ENCODE measurements at regions not wholly inside any gene's neighbourhood (a gene's known extent, or its start where the extent isn't known, plus 50 kb on each side); places are given as distances from the start of the nearest gene placed in this dataset.

DNA sequence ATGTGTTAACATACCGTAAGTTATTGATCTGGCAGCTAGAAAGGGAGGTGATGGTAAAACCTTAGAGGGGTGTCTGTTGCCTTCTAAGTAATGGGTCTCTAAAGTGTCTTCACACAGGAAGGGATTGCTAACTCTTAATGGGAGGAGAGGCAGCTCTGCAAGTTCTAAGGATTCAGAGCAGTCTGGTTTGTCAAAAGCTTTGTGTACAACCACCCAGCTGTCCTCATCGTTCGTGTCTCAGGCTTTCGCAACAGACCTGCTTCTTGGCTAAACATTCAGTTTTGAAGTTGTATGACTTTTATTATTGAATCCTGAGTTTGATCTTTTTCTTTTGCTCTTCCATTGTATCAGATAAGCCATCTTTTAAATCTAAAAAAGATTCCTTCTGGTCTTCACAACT is 404.9 kb downstream of the SQOR start:
- Histone ChIP-seq H3K4me1 (no peaks in the 10 kb centered on the region), H3K27me3 (no peaks in the 10 kb centered on the region), H3K4me3 (no peak overlapping the region), H3K9me3 (no peaks in the 10 kb centered on the region), H3K27ac (no peak overlapping the region), H3K36me3 (no peaks in the 10 kb centered on the region)
- TF ChIP-seq, protein P1, sequence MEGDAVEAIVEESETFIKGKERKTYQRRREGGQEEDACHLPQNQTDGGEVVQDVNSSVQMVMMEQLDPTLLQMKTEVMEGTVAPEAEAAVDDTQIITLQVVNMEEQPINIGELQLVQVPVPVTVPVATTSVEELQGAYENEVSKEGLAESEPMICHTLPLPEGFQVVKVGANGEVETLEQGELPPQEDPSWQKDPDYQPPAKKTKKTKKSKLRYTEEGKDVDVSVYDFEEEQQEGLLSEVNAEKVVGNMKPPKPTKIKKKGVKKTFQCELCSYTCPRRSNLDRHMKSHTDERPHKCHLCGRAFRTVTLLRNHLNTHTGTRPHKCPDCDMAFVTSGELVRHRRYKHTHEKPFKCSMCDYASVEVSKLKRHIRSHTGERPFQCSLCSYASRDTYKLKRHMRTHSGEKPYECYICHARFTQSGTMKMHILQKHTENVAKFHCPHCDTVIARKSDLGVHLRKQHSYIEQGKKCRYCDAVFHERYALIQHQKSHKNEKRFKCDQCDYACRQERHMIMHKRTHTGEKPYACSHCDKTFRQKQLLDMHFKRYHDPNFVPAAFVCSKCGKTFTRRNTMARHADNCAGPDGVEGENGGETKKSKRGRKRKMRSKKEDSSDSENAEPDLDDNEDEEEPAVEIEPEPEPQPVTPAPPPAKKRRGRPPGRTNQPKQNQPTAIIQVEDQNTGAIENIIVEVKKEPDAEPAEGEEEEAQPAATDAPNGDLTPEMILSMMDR (IDR thresholded peaks at IDR 0.05): no peak
- intact Hi-C loops (cut with DNase I): no loop called here
- DNase-seq (ENCODE audit: low spot score in 2 of 2): no peak

DNA sequence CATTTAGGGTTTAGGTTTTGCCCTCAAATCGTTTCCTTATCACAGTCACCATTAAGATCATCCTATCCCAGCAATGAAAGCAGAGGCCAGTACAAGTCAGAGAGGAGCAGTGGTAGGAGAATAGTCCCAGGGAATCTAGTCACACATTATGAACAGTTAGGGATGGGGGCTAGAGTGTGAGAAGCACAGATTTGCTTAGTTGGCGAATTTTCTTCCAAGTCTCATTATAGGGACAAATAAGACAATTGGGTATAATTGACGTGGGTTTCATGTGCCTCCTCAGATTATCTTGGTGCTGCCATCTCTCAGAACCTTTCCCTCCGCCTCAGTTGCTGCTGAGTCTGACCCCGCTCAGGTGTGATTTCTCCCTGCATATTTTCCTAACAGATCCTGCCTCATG is 407.1 kb downstream of the SQOR start:
- Histone ChIP-seq H3K4me3 (no peak overlapping the region), H3K4me1 (no peaks in the 10 kb centered on the region), H3K36me3 (no peaks in the 10 kb centered on the region), H3K9me3 (no peaks in the 10 kb centered on the region), H3K27ac (no peak overlapping the region), H3K27me3 (no peaks in the 10 kb centered on the region)
- TF ChIP-seq, protein P1 (IDR thresholded peaks at IDR 0.05): no peak
- no peak for DNase-seq (ENCODE audit: low spot score in 2 of 2)
- intact Hi-C loops (cut with DNase I): no loop called here

DNA sequence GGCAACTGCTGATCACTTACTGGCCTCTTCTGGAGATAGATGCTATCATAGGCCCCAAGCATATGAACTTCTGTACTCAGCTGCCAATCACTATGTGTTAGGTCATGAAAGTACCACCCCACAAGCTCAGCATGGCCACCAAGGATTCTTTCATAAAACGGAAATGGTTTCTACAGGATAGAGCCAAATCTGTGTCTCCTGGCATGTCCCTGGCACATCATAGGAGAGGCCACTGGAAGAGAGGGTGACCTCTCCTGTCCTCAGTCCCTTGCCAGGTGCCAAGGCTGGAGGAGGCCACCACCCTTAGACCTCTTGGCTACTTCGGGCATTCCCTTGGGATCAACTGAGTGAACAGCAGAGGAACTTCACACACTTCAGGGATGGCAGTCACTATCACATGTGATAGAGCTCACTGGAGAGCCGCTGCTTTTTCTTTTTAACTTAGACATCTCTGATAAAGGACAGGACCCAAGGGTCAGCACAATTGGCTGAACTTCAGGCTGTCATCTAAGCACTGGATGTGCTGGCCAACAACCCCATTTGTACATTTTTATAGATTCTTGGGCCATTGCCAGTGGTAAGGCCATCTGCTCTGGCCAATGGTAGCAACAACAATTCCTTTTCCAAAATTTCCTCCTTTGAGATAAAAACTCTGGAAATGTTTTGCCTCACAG is 425.2 kb downstream of the SQOR start:
- H3K4me1 ChIP-seq: no peaks in the 10 kb centered on the region
- no peak overlapping the region for H3K4me3 ChIP-seq
- H3K27ac ChIP-seq: no peak overlapping the region
- no peaks in the 10 kb centered on the region for H3K9me3 ChIP-seq
- DNase-seq (ENCODE audit: low spot score in 2 of 2): no peak
- H3K27me3 ChIP-seq: no peaks in the 10 kb centered on the region
- TF ChIP-seq, protein P1 (IDR thresholded peaks at IDR 0.05): no peak
- intact Hi-C loops (cut with DNase I): no loop called here
- no peaks in the 10 kb centered on the region for H3K36me3 ChIP-seq

DNA sequence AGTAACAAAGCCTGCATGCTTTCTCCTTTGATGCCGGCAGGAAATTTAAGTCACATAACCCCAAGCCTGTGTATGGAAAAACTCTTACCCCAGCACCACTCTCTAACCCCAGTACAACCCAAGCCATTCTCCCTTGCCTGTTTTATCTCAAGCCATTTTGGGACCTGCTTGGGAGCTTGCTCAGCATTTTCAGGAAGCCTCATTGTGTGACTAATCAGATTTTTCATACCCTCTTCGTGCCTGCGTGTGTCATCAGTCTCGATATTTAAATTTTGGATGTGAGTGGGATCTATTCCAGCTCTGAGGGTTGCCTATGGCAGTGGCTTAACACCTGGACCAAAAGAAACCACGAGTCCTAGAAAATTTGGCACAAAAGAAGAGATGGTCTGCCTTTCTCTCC is 426.2 kb downstream of the SQOR start:
- no peak overlapping the region for H3K27ac ChIP-seq
- intact Hi-C loops (cut with DNase I): no loop called here
- H3K9me3 ChIP-seq: no peaks in the 10 kb centered on the region
- H3K4me1 ChIP-seq: no peaks in the 10 kb centered on the region
- TF ChIP-seq, protein P1 (IDR thresholded peaks at IDR 0.05): no peak
- H3K36me3 ChIP-seq: no peaks in the 10 kb centered on the region
- H3K4me3 ChIP-seq: no peak overlapping the region
- no peak for DNase-seq (ENCODE audit: low spot score in 2 of 2)
- H3K27me3 ChIP-seq: no peaks in the 10 kb centered on the region

DNA sequence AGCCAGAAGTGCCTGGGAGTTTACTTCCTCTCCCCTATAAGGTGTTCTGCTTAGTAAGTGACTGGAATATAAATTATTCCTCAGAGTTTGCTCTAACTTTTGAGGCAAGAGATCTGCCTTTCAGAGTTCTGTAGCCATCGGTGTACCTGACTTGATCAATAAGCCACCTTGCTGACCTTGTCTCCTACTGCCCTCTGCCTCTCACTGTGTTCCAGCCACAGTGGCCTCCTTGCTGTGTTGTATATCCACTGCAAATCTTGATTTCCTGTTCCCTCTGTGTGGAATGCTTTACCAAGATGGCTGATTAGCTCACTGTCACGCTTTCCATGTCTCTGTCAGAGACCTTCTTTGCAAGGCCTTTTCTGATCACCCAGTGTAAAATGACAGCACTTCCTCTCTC is 442.4 kb downstream of the SQOR start:
- Histone ChIP-seq H3K36me3 (no peaks in the 10 kb centered on the region), H3K9me3 (no peaks in the 10 kb centered on the region), H3K4me1 (no peaks in the 10 kb centered on the region), H3K27me3 (no peaks in the 10 kb centered on the region), H3K4me3 (no peak overlapping the region), H3K27ac (no peak overlapping the region)
- no peak for DNase-seq (ENCODE audit: low spot score in 2 of 2)
- TF ChIP-seq, protein P1 (IDR thresholded peaks at IDR 0.05): no peak
- intact Hi-C loops (cut with DNase I): no loop called here

DNA sequence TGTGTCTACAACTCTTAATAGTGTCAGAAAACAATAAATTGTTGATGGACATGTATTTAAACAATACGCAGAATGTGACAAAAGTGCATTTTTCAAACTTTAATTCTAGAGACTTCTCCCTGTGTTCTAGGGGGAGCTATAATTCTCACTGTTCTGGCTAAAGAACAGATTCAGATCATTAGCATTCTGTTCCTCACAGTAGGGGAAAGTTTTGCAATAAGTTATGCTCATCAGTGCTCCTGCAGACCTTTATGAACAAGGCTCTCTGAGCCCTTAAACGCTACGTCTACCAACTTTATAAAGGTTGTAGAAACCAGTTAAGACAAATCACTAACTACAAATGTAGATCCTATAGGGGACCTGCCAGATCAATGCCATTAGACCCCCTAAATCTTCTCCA is 444.2 kb downstream of the SQOR start:
- Histone ChIP-seq H3K36me3 (no peaks in the 10 kb centered on the region), H3K27ac (no peak overlapping the region), H3K27me3 (no peaks in the 10 kb centered on the region), H3K4me1 (no peaks in the 10 kb centered on the region), H3K9me3 (no peaks in the 10 kb centered on the region), H3K4me3 (no peak overlapping the region)
- intact Hi-C loops (cut with DNase I): no loop called here
- TF ChIP-seq, protein P1 (IDR thresholded peaks at IDR 0.05): no peak
- DNase-seq (ENCODE audit: low spot score in 2 of 2): no peak
